ENCODE measurements at regions not wholly inside any gene's neighbourhood (a gene's known extent, or its start where the extent isn't known, plus 50 kb on each side); places are given as distances from the start of the nearest gene placed in this dataset.
A peak's percentile ranks its signal among the peaks of the same experiment; 100 is the strongest.

GRCh38 chr13:57925250-57925649, 293.7 kb downstream of the PCDH17 start:
- H3K9me2 ChIP-seq (replicated peaks; ENCODE audit: low read depth, low read length): no peaks in the 10 kb centered on the region
- no peaks in the 10 kb centered on the region for H3K27me3 ChIP-seq (ENCODE audit: insufficient read depth, low read length, poor library complexity, severe bottlenecking)
- H3K9ac ChIP-seq (ENCODE audit: low read depth, low read length, poor library complexity, severe bottlenecking): no peak overlapping the region
- H2AFZ ChIP-seq (ENCODE audit: low read length): no peak overlapping the region
- TF ChIP-seq EZH2phosphoT487 (IDR thresholded peaks at IDR 0.05; ENCODE audit: borderline replicate concordance) (no peak), CTCF (conservative IDR thresholded peaks at IDR 0.05; ENCODE audit: low read length) (peak; percentile 36; the same call in 1 of the 2 replicates)
- H3F3A ChIP-seq (ENCODE audit: low read depth): no peaks in the 10 kb centered on the region
- no peak overlapping the region for H3K4me3 ChIP-seq (ENCODE audit: low read length, poor library complexity, severe bottlenecking)
- no peak overlapping the region for H3K4me2 ChIP-seq (ENCODE audit: low read depth, low read length, poor library complexity, severe bottlenecking)
- no peaks in the 10 kb centered on the region for H3K4me1 ChIP-seq (ENCODE audit: insufficient read depth, low read length, poor library complexity, severe bottlenecking)
- H4K20me1 ChIP-seq (ENCODE audit: insufficient read depth, low read length, poor library complexity, severe bottlenecking): no peaks in the 10 kb centered on the region
- no peaks in the 10 kb centered on the region for H3K79me2 ChIP-seq (ENCODE audit: insufficient read depth, low read length)
- H3K36me3 ChIP-seq (ENCODE audit: insufficient read depth, low read length): no peaks in the 10 kb centered on the region
- H3K9me3 ChIP-seq (ENCODE audit: insufficient read depth, low read depth, low read length): no peaks in the 10 kb centered on the region

- H3K4me2 ChIP-seq (ENCODE audit: low read depth, low read length, poor library complexity, severe bottlenecking): no peak overlapping the region
- no peak overlapping the region for H2AFZ ChIP-seq (ENCODE audit: low read length)
- no peaks in the 10 kb centered on the region for H3K36me3 ChIP-seq (ENCODE audit: insufficient read depth, low read length)
- no peak overlapping the region for H3K4me3 ChIP-seq (ENCODE audit: low read length, poor library complexity, severe bottlenecking)
- no peaks in the 10 kb centered on the region for H3K9me3 ChIP-seq (ENCODE audit: insufficient read depth, low read depth, low read length)
- no peaks in the 10 kb centered on the region for H3K4me1 ChIP-seq (ENCODE audit: insufficient read depth, low read length, poor library complexity, severe bottlenecking)
- H3F3A ChIP-seq (ENCODE audit: low read depth): no peaks in the 10 kb centered on the region
- no peaks in the 10 kb centered on the region for H3K27me3 ChIP-seq (ENCODE audit: insufficient read depth, low read length, poor library complexity, severe bottlenecking)
- no peak overlapping the region for H3K9ac ChIP-seq (ENCODE audit: low read depth, low read length, poor library complexity, severe bottlenecking)
- no peaks in the 10 kb centered on the region for H3K79me2 ChIP-seq (ENCODE audit: insufficient read depth, low read length)
- no peaks in the 10 kb centered on the region for H3K9me2 ChIP-seq (replicated peaks; ENCODE audit: low read depth, low read length)
- TF ChIP-seq CTCF (conservative IDR thresholded peaks at IDR 0.05; ENCODE audit: low read length): no peak
- TF ChIP-seq EZH2phosphoT487 (IDR thresholded peaks at IDR 0.05; ENCODE audit: borderline replicate concordance): no peak
- no peaks in the 10 kb centered on the region for H4K20me1 ChIP-seq (ENCODE audit: insufficient read depth, low read length, poor library complexity, severe bottlenecking)
Measured at GRCh38 chr13:57925751-57926150, 294.2 kb downstream of the PCDH17 start.

- Histone ChIP-seq H3K9me3 (ENCODE audit: insufficient read depth, low read depth, low read length) (no peaks in the 10 kb centered on the region), H3F3A (ENCODE audit: low read depth) (no peaks in the 10 kb centered on the region), H3K9ac (ENCODE audit: low read depth, low read length, poor library complexity, severe bottlenecking) (no peak overlapping the region), H3K9me2 (replicated peaks; ENCODE audit: low read depth, low read length) (no peaks in the 10 kb centered on the region), H2AFZ (ENCODE audit: low read length) (no peak overlapping the region), H3K27me3 (ENCODE audit: insufficient read depth, low read length, poor library complexity, severe bottlenecking) (no peaks in the 10 kb centered on the region), H3K4me3 (ENCODE audit: low read length, poor library complexity, severe bottlenecking) (no peak overlapping the region), H3K36me3 (ENCODE audit: insufficient read depth, low read length) (no peaks in the 10 kb centered on the region), H3K4me2 (ENCODE audit: low read depth, low read length, poor library complexity, severe bottlenecking) (no peak overlapping the region), H4K20me1 (ENCODE audit: insufficient read depth, low read length, poor library complexity, severe bottlenecking) (no peaks in the 10 kb centered on the region), H3K79me2 (ENCODE audit: insufficient read depth, low read length) (no peaks in the 10 kb centered on the region), H3K4me1 (ENCODE audit: insufficient read depth, low read length, poor library complexity, severe bottlenecking) (no peaks in the 10 kb centered on the region)
- no peak for TF ChIP-seq CTCF (conservative IDR thresholded peaks at IDR 0.05; ENCODE audit: low read length)
- TF ChIP-seq EZH2phosphoT487 (IDR thresholded peaks at IDR 0.05; ENCODE audit: borderline replicate concordance): no peak
Measured at GRCh38 chr13:57932061-57932460, 300.5 kb downstream of the PCDH17 start.
